Osteoblast (primary cell): ENCODE measurements at regions not wholly inside any gene's neighbourhood (a gene's known extent, or its start where the extent isn't known, plus 50 kb on each side); places are given as distances from the start of the nearest gene placed in this dataset.

Experiments
- DNase-seq: peaks from one replicate; pipeline ENCODE4 v3.0.0; 2011; ENCODE audit warnings: low spot score, mixed read lengths; ENCODE audit not compliant: insufficient read length; ENCODE audit errors: missing footprints
- H2AFZ ChIP-seq: 2 replicates; pipeline ENCODE4 v1.6.0; 2011; ENCODE audit warnings: mild to moderate bottlenecking, low read length
- H3K27ac ChIP-seq: 2 replicates; pipeline ENCODE4 v1.5.1; 2011; ENCODE audit warnings: mild to moderate bottlenecking, low read depth, low read length, moderate library complexity
- H3K27me3 ChIP-seq: 2 replicates; pipeline ENCODE4 v1.6.0; 2012; ENCODE audit warnings: mild to moderate bottlenecking, control low read depth, inconsistent platforms, low read length, moderate library complexity; ENCODE audit not compliant: insufficient read depth
- H3K36me3 ChIP-seq: 2 replicates; pipeline ENCODE4 v1.5.1; 2011; ENCODE audit warnings: mild to moderate bottlenecking, low read length, control low read depth, moderate library complexity; ENCODE audit not compliant: insufficient read depth
- H3K4me1 ChIP-seq: 2 replicates; pipeline ENCODE4 v1.5.1; 2011; ENCODE audit warnings: mild to moderate bottlenecking, low read length, control low read depth, moderate library complexity; ENCODE audit not compliant: insufficient read depth
- H3K4me2 ChIP-seq: 2 replicates; pipeline ENCODE4 v1.6.0; 2011; ENCODE audit warnings: mild to moderate bottlenecking, low read length; ENCODE audit not compliant: insufficient read depth
- H3K4me3 ChIP-seq: fragments of 200-600 bp; sonication (generic); 3 replicates; pipeline ENCODE4 v1.5.1; 2012; ENCODE audit warnings: mild to moderate bottlenecking, low read length, inconsistent platforms; ENCODE audit not compliant: insufficient read depth
- H3K79me2 ChIP-seq: 2 replicates; pipeline ENCODE4 v1.6.0; 2012; ENCODE audit warnings: mild to moderate bottlenecking, low read length, control low read depth, inconsistent platforms; ENCODE audit not compliant: insufficient read depth
- H3K9me3 ChIP-seq: 2 replicates; pipeline ENCODE4 v1.5.1; 2011; ENCODE audit warnings: low read depth, low read length, control low read depth
- H4K20me1 ChIP-seq: 2 replicates; pipeline ENCODE4 v1.6.0; 2012; ENCODE audit warnings: mild to moderate bottlenecking, low read length, control low read depth; ENCODE audit not compliant: insufficient read depth
- TF ChIP-seq, protein P1 (sequence below): IDR thresholded peaks from 2 replicates; pipeline ENCODE4 v1.5.1; 2011; ENCODE audit warnings: mild to moderate bottlenecking, low read depth, low read length, moderate library complexity; ENCODE audit errors: extremely low read depth

DNA sequence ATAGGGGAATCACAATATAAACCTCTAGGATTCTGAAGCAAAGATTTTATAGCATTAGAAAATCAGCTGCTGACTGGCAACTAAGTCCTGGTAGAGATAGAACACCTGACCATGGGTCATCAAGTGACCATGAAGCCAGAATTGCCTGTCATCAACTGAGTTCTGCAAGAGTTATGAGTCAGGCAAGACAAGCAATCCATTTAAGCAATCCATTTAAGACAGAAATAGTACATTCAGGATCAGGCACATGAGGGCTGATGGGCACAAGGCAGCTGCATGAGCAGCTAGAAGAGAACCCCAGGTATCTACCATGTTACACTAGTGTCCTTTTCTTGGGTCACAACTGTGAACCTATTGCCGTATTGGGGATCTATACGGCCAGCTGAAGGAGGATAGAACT lies 98.9 kb downstream of the SPRY1 start:
- H2AFZ ChIP-seq, result no peak overlapping the region
- no peaks in the 10 kb centered on the region for H3K4me1 ChIP-seq
- H3K27ac ChIP-seq, result no peak overlapping the region
- H3K27me3 ChIP-seq, result peaks cover 3% of the 10 kb centered on the region
- no peaks in the 10 kb centered on the region for H4K20me1 ChIP-seq
- TF ChIP-seq, protein P1, sequence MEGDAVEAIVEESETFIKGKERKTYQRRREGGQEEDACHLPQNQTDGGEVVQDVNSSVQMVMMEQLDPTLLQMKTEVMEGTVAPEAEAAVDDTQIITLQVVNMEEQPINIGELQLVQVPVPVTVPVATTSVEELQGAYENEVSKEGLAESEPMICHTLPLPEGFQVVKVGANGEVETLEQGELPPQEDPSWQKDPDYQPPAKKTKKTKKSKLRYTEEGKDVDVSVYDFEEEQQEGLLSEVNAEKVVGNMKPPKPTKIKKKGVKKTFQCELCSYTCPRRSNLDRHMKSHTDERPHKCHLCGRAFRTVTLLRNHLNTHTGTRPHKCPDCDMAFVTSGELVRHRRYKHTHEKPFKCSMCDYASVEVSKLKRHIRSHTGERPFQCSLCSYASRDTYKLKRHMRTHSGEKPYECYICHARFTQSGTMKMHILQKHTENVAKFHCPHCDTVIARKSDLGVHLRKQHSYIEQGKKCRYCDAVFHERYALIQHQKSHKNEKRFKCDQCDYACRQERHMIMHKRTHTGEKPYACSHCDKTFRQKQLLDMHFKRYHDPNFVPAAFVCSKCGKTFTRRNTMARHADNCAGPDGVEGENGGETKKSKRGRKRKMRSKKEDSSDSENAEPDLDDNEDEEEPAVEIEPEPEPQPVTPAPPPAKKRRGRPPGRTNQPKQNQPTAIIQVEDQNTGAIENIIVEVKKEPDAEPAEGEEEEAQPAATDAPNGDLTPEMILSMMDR, result no peak
- no peak for DNase-seq
- H3K4me2 ChIP-seq, result no peak overlapping the region
- H3K36me3 ChIP-seq, result no peaks in the 10 kb centered on the region
- H3K79me2 ChIP-seq, result no peaks in the 10 kb centered on the region
- no peaks in the 10 kb centered on the region for H3K9me3 ChIP-seq
- H3K4me3 ChIP-seq, result no peak overlapping the region

DNA sequence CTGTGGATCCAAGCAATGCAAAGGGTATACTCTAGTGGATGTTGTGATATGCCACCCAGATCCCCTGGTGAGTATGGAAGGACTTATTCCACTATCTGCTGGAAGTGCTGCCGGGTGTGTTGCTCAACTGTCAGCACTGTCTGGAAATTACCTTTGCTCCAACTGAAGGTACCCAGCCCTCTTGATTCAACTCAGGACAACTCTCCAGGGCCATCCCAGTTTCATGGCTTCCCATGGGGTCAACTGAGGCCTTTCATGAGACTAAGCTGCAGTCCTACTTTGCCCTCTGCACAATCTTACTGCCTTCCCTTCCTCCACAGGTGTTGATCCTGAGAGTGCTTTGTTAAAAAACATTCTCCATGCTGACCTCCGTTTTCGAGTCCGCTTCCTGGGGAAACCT lies 99.8 kb downstream of the SPRY1 start:
- H3K27ac ChIP-seq, result no peak overlapping the region
- H3K36me3 ChIP-seq, result no peaks in the 10 kb centered on the region
- H3K79me2 ChIP-seq, result no peaks in the 10 kb centered on the region
- no peaks in the 10 kb centered on the region for H4K20me1 ChIP-seq
- H3K4me1 ChIP-seq, result no peaks in the 10 kb centered on the region
- peaks cover 3% of the 10 kb centered on the region for H3K27me3 ChIP-seq
- H3K4me2 ChIP-seq, result no peak overlapping the region
- H3K4me3 ChIP-seq, result no peak overlapping the region
- no peak overlapping the region for H2AFZ ChIP-seq
- no peak for DNase-seq
- H3K9me3 ChIP-seq, result no peaks in the 10 kb centered on the region
- TF ChIP-seq, protein P1, result no peak

DNA sequence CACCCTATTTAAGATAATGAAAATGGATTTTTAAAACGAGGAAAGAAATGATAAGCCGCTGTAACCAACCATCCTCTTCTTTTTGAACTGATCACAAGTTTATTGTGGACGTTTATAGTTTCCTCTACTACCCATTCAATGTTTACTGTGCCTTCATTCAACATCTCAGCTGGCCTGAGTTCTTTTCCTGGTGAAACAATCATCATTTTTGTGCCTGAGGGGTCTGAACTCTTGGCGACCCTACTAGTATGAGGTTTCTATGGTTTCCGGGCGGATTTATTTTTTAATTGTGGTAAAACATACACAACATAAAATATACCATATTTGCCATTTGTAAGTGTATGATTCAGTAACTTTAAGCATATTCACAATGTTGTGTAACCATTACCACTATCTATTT lies 100.7 kb downstream of the SPRY1 start:
- Histone ChIP-seq H2AFZ (no peak overlapping the region), H3K79me2 (no peaks in the 10 kb centered on the region), H3K4me2 (no peak overlapping the region), H3K9me3 (no peaks in the 10 kb centered on the region), H3K27ac (no peak overlapping the region), H3K4me1 (no peaks in the 10 kb centered on the region), H3K27me3 (peaks cover 3% of the 10 kb centered on the region), H4K20me1 (no peaks in the 10 kb centered on the region), H3K4me3 (no peak overlapping the region), H3K36me3 (no peaks in the 10 kb centered on the region)
- no peak for DNase-seq
- TF ChIP-seq, protein P1, result no peak

DNA sequence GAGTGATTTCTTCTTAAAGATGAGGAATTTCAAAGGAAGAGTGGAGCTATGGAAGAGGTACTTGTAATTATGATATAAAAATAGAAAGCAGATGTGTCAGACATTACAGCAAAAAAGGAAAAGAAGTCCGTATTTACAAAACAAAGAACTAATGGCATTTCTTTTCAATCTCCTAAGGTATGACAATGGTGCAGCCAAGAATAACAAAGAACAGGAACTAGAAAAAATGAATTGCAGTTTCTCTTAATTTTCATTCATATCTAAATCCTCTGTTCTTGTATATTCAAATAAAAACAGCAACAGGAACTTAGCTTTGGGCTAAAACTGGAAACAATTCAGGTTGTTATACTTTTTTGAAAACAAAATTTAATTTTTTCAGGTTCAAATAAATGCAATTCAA lies 105.1 kb downstream of the SPRY1 start:
- no peak overlapping the region for H2AFZ ChIP-seq
- TF ChIP-seq, protein P1, result no peak
- DNase-seq, result no peak
- no peak overlapping the region for H3K27ac ChIP-seq
- no peaks in the 10 kb centered on the region for H4K20me1 ChIP-seq
- H3K36me3 ChIP-seq, result no peaks in the 10 kb centered on the region
- no peaks in the 10 kb centered on the region for H3K4me1 ChIP-seq
- no peaks in the 10 kb centered on the region for H3K9me3 ChIP-seq
- peaks cover 7% of the 10 kb centered on the region for H3K27me3 ChIP-seq
- no peaks in the 10 kb centered on the region for H3K79me2 ChIP-seq
- H3K4me2 ChIP-seq, result no peak overlapping the region
- H3K4me3 ChIP-seq, result no peak overlapping the region
